HG02623 (cell line): ENCODE measurements at regions not wholly inside any gene's neighbourhood (a gene's known extent, or its start where the extent isn't known, plus 50 kb on each side); places are given as distances from the start of the nearest gene placed in this dataset.
"Not testable (repeated sequence)": the region's sequence is repeated elsewhere in the genome, so short reads cannot be mapped to it uniquely, and the experiment has no call there.

ENCODE experiments used
- ATAC-seq: cut with Tn5 transposase; IDR thresholded peaks from one replicate; pipeline ENCODE4 v1.9.1; 2021; ENCODE audit warnings: moderate library complexity; ENCODE audit not compliant: unreplicated experiment

DNA sequence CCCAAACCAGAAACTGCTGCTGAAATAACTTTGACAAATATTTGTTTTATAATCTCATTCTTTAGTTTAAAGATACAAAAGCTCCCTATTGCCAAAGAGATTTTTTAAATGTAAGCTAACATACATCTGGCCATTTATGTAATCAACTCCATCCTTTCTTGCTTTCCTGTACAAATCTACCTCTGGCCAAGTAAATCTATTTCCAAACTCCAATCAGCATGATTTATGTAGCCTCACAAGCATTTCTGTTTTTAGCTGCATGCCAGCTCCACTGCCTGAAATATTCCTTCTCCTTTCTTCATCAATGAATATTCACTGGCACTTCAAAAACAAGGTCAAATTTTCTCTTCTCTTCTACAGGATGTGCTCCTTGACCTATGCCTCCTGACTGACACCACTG, 80.0 kb downstream of the SHOX2 start:
- no peak for ATAC-seq

GRCh38 chr3:158019897-158020296, 86.3 kb downstream of the SHOX2 start:
- ATAC-seq, result not testable (repeated sequence)

- no peak for ATAC-seq
Observed at GRCh38 chr3:158018462-158018861, 87.8 kb downstream of the SHOX2 start.

DNA sequence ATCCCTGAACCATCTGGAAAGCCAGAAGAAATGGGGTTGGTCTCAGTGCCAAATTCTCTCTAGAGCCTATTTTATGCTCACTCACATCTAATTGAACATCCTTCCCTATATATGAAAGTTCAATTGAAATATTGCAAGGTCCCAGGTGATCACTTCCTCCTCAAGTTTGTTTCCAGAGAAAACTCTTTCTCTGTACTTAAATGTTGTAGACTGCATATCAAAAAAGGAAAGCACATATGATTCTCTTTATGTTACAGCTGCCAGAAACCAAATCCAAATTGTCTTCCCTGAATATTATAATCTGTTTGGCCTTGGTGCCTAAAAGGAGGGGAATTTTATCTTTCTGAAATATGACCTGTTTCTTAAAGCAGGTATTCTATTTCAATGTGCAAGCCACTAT, 93.3 kb downstream of the SHOX2 start:
- ATAC-seq, result no peak

DNA sequence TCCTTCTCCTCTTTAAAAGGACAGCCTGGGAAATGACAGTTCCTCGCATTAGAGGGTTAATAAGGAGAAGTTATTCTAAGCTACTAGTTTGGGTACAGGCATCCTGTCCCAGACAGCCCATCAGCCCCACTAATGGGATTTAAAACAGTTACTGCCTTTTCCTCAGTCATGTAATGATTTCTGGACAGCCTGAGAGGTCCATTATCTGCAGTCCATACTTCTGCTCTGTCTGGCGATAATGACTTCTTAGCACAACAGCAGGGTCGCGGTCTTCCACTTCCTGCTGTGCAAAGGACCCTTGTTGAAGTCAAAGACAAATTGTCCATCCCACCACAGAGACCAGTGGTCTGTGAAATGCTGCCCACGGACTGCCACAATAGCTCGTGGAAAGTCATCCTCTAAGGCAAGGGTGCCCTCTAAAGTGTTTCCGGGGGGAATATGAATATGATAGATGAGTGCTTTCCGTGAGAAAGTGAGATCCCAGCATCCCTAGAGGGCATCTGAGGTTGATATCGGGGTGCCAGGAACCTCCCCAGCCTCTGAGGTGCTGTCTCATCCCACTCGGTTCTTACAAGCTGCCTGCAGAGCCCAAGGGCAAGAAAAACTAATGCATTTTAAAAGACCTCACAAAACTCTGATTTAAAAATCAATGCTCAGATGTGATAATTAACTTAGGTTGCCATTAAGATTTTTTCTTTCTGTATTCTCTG, 100.7 kb downstream of the SHOX2 start:
- ATAC-seq, result no peak

GRCh38 chr3:157999246-157999645, 107.0 kb downstream of the SHOX2 start:
- no peak for ATAC-seq

DNA sequence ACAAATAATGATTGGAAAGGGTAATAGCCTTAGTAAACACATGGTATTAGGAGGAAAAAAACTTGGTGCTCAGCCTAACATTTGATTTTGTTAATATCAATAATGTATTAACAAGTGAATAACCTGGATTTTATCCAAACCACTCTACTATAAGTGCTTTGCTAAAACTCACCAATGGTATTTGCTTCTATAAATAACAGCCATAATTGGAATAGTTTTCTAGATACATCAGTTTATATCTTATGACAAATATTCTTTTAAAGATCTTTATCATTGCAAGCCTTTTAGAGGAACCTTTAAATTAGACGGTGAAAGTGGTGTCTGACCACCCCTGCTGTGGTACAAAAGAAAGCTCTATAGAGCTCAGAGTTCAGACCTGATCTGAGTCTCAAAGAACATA, 123.9 kb downstream of the SHOX2 start:
- no peak for ATAC-seq

DNA sequence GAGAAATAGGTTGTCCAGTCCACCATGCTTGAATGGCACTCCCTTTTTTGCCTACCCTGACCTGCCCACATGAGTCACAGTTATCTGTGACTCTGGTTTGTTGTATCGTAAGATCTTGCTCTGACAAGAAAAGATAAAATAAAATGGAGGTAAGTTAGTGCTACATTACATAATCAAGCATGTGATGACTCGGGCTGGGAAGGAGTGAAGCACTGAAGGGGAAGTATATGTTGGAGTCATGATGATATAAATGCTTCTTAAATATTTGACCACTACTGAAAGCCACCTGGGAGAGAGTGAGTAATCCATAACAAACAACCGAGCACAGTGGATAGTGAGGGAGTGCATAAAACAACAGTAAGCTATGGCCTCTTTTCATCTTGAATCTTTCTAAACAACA, 124.4 kb downstream of the SHOX2 start:
- no peak for ATAC-seq

- no peak for ATAC-seq
Observed at GRCh38 chr3:157979022-157979421, 127.2 kb downstream of the SHOX2 start.

DNA sequence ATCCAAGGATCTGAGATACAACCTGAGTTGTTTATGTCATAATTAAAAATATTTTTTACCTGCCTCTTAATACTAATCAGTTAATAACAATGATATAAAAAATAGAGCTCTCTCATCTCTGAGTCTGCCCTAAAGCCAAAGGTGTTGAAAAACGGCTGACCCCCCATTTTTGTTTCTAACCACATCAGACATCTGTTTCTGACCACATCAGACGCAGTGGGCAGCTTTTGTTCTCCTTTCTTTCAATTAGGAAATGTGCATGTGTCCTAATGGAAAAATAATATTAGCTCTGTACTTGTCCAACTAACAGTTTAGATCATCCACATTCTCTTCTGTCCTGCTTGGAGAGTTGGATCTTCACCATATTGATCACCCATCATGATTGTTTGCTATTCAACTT, 144.6 kb downstream of the SHOX2 start:
- ATAC-seq, result no peak

DNA sequence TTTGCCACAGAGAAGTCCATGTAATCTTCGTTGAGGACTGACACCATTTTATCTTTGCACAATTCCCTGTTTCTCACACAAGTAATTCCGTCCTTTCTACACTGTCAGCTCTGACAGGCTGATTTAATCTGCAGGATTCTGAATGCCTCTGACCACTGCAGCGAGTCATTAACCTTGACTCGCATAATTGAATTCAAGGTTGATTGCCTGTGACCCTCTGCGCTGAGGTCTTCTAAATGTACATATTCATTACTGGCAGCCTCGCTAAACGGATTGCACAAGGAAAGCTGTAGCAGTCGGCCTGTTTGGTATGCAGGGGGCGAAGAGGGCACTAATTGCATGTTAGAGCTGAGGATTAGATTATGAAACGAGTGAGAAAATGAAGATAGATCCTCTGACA, 147.8 kb downstream of the SHOX2 start:
- no peak for ATAC-seq

DNA sequence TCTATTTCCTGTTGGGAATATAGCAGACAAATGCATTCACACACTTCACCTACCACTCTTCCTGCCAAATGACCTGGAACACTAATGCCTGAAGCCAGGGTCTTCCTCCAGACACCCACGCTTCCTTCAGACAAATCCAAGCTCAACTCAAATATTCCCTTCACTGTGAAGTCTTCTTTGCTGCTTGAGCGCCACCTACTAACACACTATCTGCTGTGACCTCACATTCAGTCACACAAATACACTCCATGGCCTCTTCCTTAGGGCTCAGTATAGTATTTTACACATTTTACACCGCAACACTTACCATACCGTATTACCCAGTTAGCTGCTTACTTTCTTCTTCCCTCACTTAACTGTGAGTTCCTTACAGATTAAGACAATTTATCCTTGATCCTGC, 149.4 kb downstream of the SHOX2 start:
- no peak for ATAC-seq

DNA sequence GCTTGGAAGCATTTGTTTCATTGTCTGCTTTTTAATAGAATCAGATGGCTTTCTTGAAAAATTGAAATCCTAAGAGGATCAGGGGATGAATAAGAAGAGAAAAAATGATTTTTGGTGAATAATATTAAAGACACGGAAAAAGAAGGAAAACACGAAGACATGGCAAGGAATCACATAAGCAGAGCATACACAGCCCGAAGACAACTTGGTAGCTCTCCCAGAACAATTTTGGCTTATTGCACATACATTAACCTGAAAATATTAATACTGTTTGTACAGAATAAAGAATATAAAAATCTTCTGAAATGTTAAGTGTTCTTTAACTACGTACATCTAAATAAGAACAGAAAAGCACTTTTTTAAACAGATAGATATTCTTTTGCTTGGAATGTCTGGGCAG, 150.0 kb downstream of the SHOX2 start:
- no peak for ATAC-seq

GRCh38 chr3:157953565-157953964, 152.7 kb downstream of the SHOX2 start:
- no peak for ATAC-seq

- no peak for ATAC-seq
Observed at GRCh38 chr3:157948605-157949383, 157.4 kb downstream of the SHOX2 start.

- ATAC-seq, result no peak
Observed at GRCh38 chr3:157939166-157939565, 167.1 kb downstream of the SHOX2 start.

DNA sequence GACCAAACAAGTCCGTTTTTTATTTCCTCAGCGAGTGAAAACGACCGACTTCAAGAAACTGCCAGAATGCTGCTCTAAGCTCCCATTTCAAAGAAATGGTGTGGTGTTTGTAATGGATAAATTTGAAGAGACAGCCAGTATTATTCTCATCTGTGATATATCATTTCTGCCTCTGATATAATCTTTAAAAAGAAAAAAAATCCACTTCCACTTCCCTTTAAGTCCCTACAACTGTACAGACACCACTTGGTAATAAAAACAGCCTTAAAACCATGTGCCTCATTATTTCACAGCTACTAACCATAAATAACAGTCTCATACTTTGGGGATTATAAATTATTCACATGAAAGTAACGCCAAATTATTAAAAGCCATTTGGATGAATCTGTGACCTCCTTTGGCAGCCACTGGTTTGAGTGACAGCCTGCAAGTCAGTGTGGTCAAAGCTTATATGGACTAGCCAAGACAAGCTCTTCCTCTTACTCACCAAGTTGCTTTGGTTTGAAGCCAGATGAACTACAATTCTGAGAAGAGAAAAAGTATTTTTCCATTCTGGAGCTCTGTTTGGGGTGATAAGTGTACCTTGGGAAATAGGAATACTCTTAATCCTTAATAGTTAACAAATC, 168.0 kb downstream of the SHOX2 start:
- no peak for ATAC-seq

DNA sequence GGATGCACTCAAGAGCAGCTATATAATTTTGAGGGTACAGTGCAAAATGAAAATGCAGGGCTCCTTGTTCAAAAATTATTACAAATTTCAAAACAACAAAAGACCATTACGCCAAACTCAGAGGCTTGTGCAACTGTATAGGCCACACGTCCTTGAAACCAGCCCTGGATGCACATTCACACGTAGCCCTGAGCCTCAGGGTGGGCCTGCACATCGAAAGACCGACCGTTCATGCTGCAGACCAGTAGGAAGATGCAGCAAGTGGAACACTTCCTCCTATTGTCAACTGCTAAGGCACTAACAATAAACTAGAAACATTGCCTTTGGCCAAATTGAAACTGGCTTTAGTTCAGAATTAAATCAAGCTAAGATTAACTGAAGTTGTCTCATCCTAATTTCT, 174.7 kb downstream of the SHOX2 start:
- no peak for ATAC-seq

- no peak for ATAC-seq
Observed at GRCh38 chr3:157930000-157930780, 176.0 kb downstream of the SHOX2 start.

- no peak for ATAC-seq
Observed at GRCh38 chr3:157926822-157927221, 179.4 kb downstream of the SHOX2 start.

DNA sequence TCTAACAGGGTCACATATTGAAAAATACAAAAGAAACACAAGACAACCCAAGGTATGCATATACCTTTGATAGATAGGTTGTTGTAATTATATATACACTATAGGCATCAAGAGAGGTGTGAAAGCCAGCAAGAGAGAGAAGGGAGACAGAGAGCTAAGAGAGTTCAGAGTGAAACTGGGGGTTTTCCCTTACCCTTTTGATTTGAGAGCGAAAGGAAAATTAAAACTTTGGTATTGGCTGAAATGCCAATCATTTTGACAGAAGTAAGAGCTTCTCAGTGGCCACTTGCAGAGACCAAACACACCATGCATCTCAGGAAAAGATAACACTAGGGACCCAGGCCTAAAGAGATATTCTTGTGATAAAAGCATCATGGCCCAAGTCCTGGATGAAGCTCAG, 183.6 kb downstream of the SHOX2 start:
- ATAC-seq, result no peak
